ENCODE measurements at regions not wholly inside any gene's neighbourhood (a gene's known extent, or its start where the extent isn't known, plus 50 kb on each side); places are given as distances from the start of the nearest gene placed in this dataset.

GRCh38 chr9:102398205-102398604 is 596.9 kb upstream of the CYLC2 start:
- TF ChIP-seq CTCF (IDR thresholded peaks at IDR 0.05) (no peak), POLR2AphosphoS5 (IDR thresholded peaks at IDR 0.05) (no peak), POLR2A (IDR thresholded peaks at IDR 0.05) (no peak)

Measured in prostate gland (tissue), 2 donors.